ENCODE measurements at regions not wholly inside any gene's neighbourhood (a gene's known extent, or its start where the extent isn't known, plus 50 kb on each side); places are given as distances from the start of the nearest gene placed in this dataset.

DNA sequence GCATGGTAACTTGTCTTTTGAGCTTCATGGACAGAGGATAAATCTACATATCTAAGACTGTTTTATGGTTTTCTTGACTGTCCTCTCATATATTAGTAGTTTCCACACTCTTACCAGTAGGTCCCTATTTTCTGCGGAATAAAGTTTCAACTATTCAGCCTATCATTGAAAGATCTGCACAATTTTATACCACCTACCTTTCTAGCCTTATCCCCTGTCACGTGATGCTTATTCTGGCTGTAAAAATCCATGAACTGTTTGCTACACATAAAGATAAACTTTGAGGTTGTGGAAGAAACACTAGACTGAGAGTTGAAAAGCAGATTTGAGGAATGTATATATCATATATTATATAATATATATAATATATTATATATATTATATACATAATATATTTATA lies 423.8 kb downstream of the TENT5A start:
- ATAC-seq (ENCODE audit: low read depth) (no peak), DNase-seq (ENCODE audit: low spot score) (no peak)
- H3K4me1 ChIP-seq (ENCODE audit: insufficient read depth, poor library complexity, severe bottlenecking), result no peaks in the 10 kb centered on the region
- H3K27ac ChIP-seq (ENCODE audit: poor library complexity, severe bottlenecking), result no peak overlapping the region
- no peaks in the 10 kb centered on the region for H3K27me3 ChIP-seq (ENCODE audit: insufficient read depth, poor library complexity, severe bottlenecking)
- H3K36me3 ChIP-seq (ENCODE audit: low read depth), result no peaks in the 10 kb centered on the region
- TF ChIP-seq, protein P1, sequence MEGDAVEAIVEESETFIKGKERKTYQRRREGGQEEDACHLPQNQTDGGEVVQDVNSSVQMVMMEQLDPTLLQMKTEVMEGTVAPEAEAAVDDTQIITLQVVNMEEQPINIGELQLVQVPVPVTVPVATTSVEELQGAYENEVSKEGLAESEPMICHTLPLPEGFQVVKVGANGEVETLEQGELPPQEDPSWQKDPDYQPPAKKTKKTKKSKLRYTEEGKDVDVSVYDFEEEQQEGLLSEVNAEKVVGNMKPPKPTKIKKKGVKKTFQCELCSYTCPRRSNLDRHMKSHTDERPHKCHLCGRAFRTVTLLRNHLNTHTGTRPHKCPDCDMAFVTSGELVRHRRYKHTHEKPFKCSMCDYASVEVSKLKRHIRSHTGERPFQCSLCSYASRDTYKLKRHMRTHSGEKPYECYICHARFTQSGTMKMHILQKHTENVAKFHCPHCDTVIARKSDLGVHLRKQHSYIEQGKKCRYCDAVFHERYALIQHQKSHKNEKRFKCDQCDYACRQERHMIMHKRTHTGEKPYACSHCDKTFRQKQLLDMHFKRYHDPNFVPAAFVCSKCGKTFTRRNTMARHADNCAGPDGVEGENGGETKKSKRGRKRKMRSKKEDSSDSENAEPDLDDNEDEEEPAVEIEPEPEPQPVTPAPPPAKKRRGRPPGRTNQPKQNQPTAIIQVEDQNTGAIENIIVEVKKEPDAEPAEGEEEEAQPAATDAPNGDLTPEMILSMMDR (IDR thresholded peaks at IDR 0.05; ENCODE audit: poor library complexity, severe bottlenecking), result no peak
- H3K4me3 ChIP-seq (ENCODE audit: severe bottlenecking), result no peak overlapping the region
- no peaks in the 10 kb centered on the region for H3K9me3 ChIP-seq (ENCODE audit: severe bottlenecking)

DNA sequence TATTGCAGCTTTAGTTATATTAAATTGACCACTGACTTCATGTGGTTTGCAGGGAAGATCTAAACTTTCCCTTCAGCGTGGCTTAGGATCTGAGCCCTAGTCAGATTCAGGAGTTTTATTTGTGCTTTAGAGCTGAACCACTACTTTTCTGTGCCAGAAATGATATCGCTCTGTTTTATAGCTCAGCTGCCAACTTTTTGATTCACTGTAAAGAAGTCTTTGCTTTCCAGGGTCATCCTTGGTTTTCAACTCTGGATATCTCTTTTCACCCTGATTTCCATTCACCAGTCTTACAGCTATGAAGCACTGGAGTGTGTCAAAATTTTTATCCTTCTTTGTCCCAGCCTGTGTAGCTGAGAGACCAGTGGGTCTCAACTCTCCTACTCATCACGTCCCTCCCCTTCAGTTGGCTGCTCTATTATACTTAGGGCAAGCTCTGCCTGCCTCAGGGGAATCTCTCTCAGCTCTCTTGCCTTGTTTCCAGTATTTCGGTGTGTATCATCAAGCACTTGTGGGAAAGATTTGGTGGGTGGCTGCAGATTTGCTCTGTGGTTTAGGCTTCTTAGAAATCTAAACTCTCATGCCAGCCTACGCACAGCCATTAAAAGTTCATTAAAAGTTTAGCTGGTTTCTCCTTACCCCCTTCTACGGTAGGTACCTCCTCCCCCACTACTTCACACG lies 425.5 kb downstream of the TENT5A start:
- Histone ChIP-seq H3K36me3 (ENCODE audit: low read depth) (no peaks in the 10 kb centered on the region), H3K27me3 (ENCODE audit: insufficient read depth, poor library complexity, severe bottlenecking) (no peaks in the 10 kb centered on the region), H3K4me1 (ENCODE audit: insufficient read depth, poor library complexity, severe bottlenecking) (no peaks in the 10 kb centered on the region), H3K4me3 (ENCODE audit: severe bottlenecking) (no peak overlapping the region), H3K27ac (ENCODE audit: poor library complexity, severe bottlenecking) (no peak overlapping the region), H3K9me3 (ENCODE audit: severe bottlenecking) (no peaks in the 10 kb centered on the region)
- TF ChIP-seq, protein P1 (IDR thresholded peaks at IDR 0.05; ENCODE audit: poor library complexity, severe bottlenecking), result no peak
- ATAC-seq (ENCODE audit: low read depth) (no peak), DNase-seq (ENCODE audit: low spot score) (no peak)

- ATAC-seq (ENCODE audit: low read depth), result no peak
- H3K4me1 ChIP-seq (ENCODE audit: insufficient read depth, poor library complexity, severe bottlenecking), result no peaks in the 10 kb centered on the region
- TF ChIP-seq, protein P1 (IDR thresholded peaks at IDR 0.05; ENCODE audit: poor library complexity, severe bottlenecking), result no peak
- H3K4me3 ChIP-seq (ENCODE audit: severe bottlenecking), result no peak overlapping the region
- H3K27ac ChIP-seq (ENCODE audit: poor library complexity, severe bottlenecking), result no peak overlapping the region
- DNase-seq (ENCODE audit: low spot score), result no peak
- no peaks in the 10 kb centered on the region for H3K9me3 ChIP-seq (ENCODE audit: severe bottlenecking)
- peaks cover 2% of the 10 kb centered on the region for H3K27me3 ChIP-seq (ENCODE audit: insufficient read depth, poor library complexity, severe bottlenecking)
- H3K36me3 ChIP-seq (ENCODE audit: low read depth), result no peaks in the 10 kb centered on the region
Observed at GRCh38 chr6:81309811-81310210, 442.7 kb downstream of the TENT5A start.

GRCh38 chr6:81308577-81309279 lies 443.8 kb downstream of the TENT5A start:
- no peak for ATAC-seq (ENCODE audit: low read depth)
- DNase-seq (ENCODE audit: low spot score), result no peak
- Histone ChIP-seq H3K9me3 (ENCODE audit: severe bottlenecking) (no peaks in the 10 kb centered on the region), H3K36me3 (ENCODE audit: low read depth) (no peaks in the 10 kb centered on the region), H3K4me1 (ENCODE audit: insufficient read depth, poor library complexity, severe bottlenecking) (no peaks in the 10 kb centered on the region), H3K27ac (ENCODE audit: poor library complexity, severe bottlenecking) (no peak overlapping the region), H3K4me3 (ENCODE audit: severe bottlenecking) (no peak overlapping the region), H3K27me3 (ENCODE audit: insufficient read depth, poor library complexity, severe bottlenecking) (peaks cover 2% of the 10 kb centered on the region)
- TF ChIP-seq, protein P1 (IDR thresholded peaks at IDR 0.05; ENCODE audit: poor library complexity, severe bottlenecking), result no peak
